GM18505 (cell line): ENCODE measurements at regions not wholly inside any gene's neighbourhood (a gene's known extent, or its start where the extent isn't known, plus 50 kb on each side); places are given as distances from the start of the nearest gene placed in this dataset.

Source experiments
- ATAC-seq: cut with Tn5 transposase; IDR thresholded peaks from one replicate; pipeline ENCODE4 v1.9.1; 2021; ENCODE audit not compliant: unreplicated experiment
- POLR2A ChIP-seq: IDR thresholded peaks from 4 replicates; pipeline ENCODE4 v1.6.1; 2011; ENCODE audit warnings: borderline replicate concordance; ENCODE audit not compliant: insufficient read depth, insufficient read length; ENCODE audit errors: extremely low read depth

- TF ChIP-seq POLR2A: no peak
- no peak for ATAC-seq
Measured at GRCh38 chr2:7933672-7934071, 748.2 kb upstream of the ID2 start.

DNA sequence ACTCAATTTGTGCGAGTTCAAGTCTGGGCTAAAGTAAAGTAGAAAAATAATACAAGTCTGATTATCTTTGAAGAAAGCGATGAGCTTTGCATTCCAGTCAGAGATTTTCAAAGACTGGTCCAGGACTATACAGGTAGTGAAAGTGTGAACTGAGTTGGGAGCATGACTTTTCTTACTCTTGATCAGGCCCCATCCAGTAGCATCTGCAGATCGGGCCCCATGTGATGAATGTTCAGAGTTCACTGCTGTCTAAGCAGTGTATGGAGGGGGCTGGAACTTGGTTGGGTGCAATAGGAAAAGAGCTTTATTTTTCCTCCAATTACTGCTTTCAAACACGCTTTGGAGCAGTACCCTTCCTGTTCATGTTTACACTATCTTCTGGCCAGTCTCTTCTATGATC, 747.4 kb upstream of the ID2 start:
- no peak for ATAC-seq
- no peak for TF ChIP-seq POLR2A

DNA sequence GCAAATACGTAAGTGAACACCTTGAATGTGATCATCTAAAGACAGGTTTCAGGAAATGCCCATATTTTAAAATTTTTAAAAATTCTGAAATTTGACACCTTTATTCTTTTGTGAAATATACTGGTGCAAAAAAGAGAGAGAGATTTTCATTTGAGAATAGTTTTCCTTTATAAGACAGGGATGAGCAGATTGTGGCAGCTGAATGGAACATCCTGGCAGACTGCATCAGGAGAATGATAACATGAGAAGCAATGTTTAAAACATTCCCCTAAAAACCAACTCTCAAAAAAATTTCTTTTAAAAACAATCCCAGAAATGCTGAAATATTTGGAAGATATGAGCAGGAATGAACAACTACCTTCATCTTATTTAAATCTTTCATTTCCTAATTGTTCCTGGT, 744.8 kb upstream of the ID2 start:
- TF ChIP-seq POLR2A: no peak
- ATAC-seq: no peak

GRCh38 chr2:7940723-7941122, 741.1 kb upstream of the ID2 start:
- ATAC-seq: no peak
- TF ChIP-seq POLR2A: no peak

DNA sequence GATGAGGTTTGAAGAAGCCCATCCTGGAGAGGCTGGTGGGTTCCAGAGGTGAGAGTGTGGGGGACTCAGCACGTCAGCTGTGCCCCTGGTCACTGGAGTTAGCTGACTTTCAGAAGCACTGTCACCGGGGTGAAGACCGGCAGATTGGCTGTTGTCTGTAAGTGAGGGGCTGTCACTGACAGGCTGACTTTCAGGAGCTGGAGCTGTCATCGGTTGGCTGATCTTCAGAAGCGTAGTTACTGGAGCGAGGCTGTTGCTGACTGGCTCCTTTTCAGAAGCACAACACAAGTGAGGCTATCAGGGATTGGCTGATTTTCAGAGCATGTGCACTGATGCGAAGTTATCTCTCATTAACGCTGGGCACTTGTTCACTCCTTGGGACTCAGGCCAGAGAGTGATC, 738.4 kb upstream of the ID2 start:
- no peak for TF ChIP-seq POLR2A
- ATAC-seq: no peak

GRCh38 chr2:7945026-7945425, 736.8 kb upstream of the ID2 start:
- no peak for TF ChIP-seq POLR2A
- no peak for ATAC-seq

- no peak for ATAC-seq
- TF ChIP-seq POLR2A: no peak
Measured at GRCh38 chr2:7950035-7950612, 731.7 kb upstream of the ID2 start.

- no peak for TF ChIP-seq POLR2A
- ATAC-seq: no peak
Measured at GRCh38 chr2:7951001-7951400, 730.9 kb upstream of the ID2 start.

DNA sequence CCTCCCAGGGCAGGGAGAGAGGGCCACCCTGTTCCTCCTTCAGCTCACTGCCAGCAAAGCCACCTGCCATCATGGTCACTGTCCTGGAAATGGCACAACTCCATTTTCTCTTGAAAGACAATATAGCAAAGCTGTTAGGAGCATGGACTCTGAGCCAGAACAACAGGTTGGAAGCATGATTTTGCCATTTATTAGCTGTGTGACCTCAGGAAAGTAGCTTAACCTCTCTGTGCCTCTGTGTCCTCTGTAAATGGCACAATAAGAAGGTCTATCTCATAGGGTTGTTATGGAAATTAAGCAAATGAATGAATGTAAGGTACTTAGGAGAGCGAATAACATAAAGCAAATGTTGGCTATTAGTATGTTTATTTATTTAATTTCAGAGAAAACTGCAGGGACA, 730.4 kb upstream of the ID2 start:
- ATAC-seq: no peak
- TF ChIP-seq POLR2A: no peak

GRCh38 chr2:7952046-7952745, 729.7 kb upstream of the ID2 start:
- no peak for ATAC-seq
- TF ChIP-seq POLR2A: no peak

DNA sequence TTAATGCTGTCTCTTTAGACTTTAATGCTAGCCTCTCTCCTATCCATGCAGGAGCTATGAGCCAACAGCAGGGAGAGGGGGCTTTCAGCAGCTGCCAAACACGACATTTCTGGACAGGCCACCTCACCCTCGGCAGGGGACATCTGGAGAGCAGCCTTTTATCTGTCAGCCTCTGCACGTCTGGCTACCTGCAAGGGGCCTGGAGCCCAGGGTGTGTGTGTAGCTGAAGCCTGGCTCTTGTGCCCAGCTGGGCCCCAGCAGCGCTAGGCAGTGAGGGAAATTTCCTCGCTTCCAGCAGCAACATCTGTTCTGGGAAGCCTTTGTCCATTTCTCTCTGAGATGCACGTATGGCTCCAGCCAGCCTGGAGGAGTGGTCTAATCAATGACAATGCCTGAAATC, 728.7 kb upstream of the ID2 start:
- no peak for ATAC-seq
- no peak for TF ChIP-seq POLR2A

DNA sequence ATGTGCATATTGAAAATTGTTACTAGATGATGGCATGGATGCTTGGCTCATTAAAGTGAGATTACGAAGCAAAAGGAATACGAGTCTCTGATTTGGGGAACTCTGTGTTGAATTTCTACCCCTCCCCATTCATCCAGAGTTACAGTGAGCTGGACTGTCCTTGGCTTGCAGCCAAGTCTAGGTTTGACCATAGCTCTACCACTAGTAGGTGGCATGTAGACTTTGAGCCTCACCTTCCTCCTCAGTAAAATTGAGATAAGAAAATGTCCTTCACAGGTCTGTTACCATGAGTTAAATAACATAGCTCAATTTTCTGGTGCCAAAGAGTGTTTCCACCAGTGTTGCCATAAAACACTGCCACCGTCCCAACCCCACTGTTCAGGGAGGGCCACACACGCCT, 727.6 kb upstream of the ID2 start:
- no peak for TF ChIP-seq POLR2A
- no peak for ATAC-seq

DNA sequence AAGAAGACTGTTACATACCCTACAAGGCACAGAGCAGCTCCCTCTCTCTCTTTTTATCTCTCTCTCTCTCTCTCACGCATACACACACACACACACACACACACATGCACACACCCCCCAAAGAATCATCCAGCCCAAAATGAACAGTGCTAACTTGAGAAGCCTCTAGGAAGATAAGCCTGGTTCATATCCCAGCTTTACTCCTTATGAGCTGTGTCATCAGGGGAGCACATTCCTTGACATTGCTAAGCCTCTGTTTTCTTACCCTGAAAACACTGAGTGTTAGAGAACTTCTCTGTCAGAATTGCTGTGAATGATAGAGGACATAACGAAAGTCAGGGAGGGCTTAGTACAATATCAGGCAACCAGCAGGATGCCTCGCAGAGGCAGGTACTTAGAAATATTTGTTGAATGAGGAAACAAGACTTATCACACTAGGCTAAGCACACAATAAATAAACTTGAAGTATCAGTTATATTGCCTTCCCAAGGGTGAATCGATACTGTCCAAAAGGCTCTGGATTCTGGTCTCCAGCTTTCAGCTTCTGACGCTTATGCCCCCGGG, 725.6 kb upstream of the ID2 start:
- no peak for TF ChIP-seq POLR2A
- no peak for ATAC-seq

DNA sequence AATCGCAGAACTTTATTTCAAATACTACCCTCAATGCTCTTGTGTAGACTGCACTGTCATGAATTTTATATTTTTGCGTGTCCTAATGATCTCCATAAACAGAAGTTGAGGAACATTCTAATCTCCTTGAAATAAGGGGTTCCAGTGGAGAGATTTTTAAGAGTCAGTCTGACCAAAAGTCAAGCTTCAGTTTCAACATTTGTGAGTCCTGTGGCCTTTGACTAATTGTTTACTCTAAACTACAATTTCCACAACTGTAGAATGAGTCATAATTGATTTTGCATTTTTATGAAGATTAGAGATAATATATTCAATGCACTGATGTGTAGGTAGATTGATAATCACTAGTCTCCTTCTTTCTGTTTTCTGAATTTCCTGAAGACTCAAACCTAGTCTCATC, 720.3 kb upstream of the ID2 start:
- ATAC-seq: no peak
- no peak for TF ChIP-seq POLR2A
